HFF-Myc (cell line): ENCODE measurements at regions not wholly inside any gene's neighbourhood (a gene's known extent, or its start where the extent isn't known, plus 50 kb on each side); places are given as distances from the start of the nearest gene placed in this dataset.

ENCODE experiments used
- DNase-seq: peaks from one replicate; pipeline ENCODE4 v3.0.0-alpha.2; 2011; ENCODE audit warnings: low read depth; ENCODE audit errors: extremely low read depth
- H3K4me3 ChIP-seq: replicated peaks from 2 replicates; pipeline ENCODE4 v1.5.1; 2011; ENCODE audit warnings: low read depth, mild to moderate bottlenecking, control low read depth, low read length
- CTCF ChIP-seq: IDR thresholded peaks from 2 replicates; pipeline ENCODE4 v1.5.1; 2012; ENCODE audit warnings: mild to moderate bottlenecking, low read depth, low read length, control low read depth; ENCODE audit errors: missing control alignments

- DNase-seq: no peak
- TF ChIP-seq CTCF: no peak
- H3K4me3 ChIP-seq: no peak overlapping the region
These were observed 74.7 kb upstream of the GATB start for GRCh38 chr4:151835467-151835866.

GRCh38 chr4:151833174-151833573 lies 72.4 kb upstream of the GATB start:
- H3K4me3 ChIP-seq: no peak overlapping the region
- no peak for DNase-seq
- TF ChIP-seq CTCF: no peak

GRCh38 chr4:151831526-151831925 lies 70.7 kb upstream of the GATB start:
- no peak for DNase-seq
- TF ChIP-seq CTCF: no peak
- H3K4me3 ChIP-seq: no peak overlapping the region

- DNase-seq: no peak
- no peak for TF ChIP-seq CTCF
- no peak overlapping the region for H3K4me3 ChIP-seq
These were observed 69.4 kb upstream of the GATB start for GRCh38 chr4:151830168-151830567.

GRCh38 chr4:151829309-151829708 lies 68.5 kb upstream of the GATB start:
- TF ChIP-seq CTCF: no peak
- no peak overlapping the region for H3K4me3 ChIP-seq
- DNase-seq: no peak

GRCh38 chr4:151824656-151825055 lies 63.8 kb upstream of the GATB start:
- no peak overlapping the region for H3K4me3 ChIP-seq
- TF ChIP-seq CTCF: no peak

GRCh38 chr4:151822331-151822730 lies 61.5 kb upstream of the GATB start:
- no peak overlapping the region for H3K4me3 ChIP-seq
- no peak for DNase-seq
- no peak for TF ChIP-seq CTCF

More at GRCh38 chr4:151824656-151825055, 63.8 kb upstream of the GATB start:
- no peak for DNase-seq
